ENCODE measurements at regions not wholly inside any gene's neighbourhood (a gene's known extent, or its start where the extent isn't known, plus 50 kb on each side); places are given as distances from the start of the nearest gene placed in this dataset.

DNA sequence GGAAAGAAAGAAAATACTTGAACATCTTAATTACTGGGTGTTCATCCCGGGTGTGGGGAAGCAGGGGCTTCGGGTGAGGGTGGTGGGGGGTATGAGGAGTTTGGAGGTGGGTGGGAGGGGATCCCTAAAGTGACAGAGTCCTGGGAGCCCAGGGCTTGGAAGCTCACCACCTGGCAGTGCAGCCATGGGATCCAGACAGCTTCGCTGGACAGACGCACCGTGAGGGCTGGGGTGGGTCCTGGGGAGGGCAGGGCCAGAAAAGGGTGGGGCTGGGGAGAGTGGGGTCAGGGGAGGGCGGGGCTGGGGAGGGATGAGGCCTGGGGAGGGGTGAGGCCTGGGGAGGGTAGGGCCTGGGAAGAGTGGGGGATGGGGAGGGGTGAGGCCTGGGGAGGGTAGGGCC is 127.5 kb upstream of the LPCAT1 start:
- DNase-seq (ENCODE audit: low read depth, low spot score) (no peak), ATAC-seq (no peak)
- Histone ChIP-seq H3K9me3 (ENCODE audit: control insufficient read depth in 1 of 2, insufficient read depth in 1 of 2, low read depth in 1 of 2, low read length in 2 of 2) (no peaks in the 10 kb centered on the region), H4K20me1 (ENCODE audit: insufficient read depth) (no peaks in the 10 kb centered on the region), H3K27ac (ENCODE audit: low read depth, low read length) (no peak overlapping the region), H3K4me3 (replicated peaks in 1 of 2; ENCODE audit: low read depth in 1 of 2, low read length in 2 of 2) (no peak overlapping the region), H3K9ac (ENCODE audit: low read length) (no peak overlapping the region), H3K79me2 (ENCODE audit: insufficient read depth, low read length) (no peaks in the 10 kb centered on the region), H3K9me2 (ENCODE audit: insufficient read depth) (no peaks in the 10 kb centered on the region), H3K27me3 (ENCODE audit: insufficient read depth, low read length) (0 out of 2 replicates have a peak, but pooled peaks cover 2% of the 10 kb centered on the region), H3K36me3 (ENCODE audit: control insufficient read depth in 1 of 2, insufficient read depth in 2 of 2, low read length in 2 of 2) (no peaks in the 10 kb centered on the region), H2AFZ (ENCODE audit: low read depth, low read length, poor library complexity, severe bottlenecking) (no peak overlapping the region), H3K4me1 (ENCODE audit: control insufficient read depth in 1 of 2, insufficient read depth in 2 of 2, low read length in 2 of 2) (peaks cover 0 to 9% of the 10 kb centered on the region in 2 experiments; a peak in 1 of 4 replicates), H3K4me2 (ENCODE audit: low read length) (no peak overlapping the region)
- ChIA-PET POLR2A (no interaction called here), CTCF (no interaction called here), RAD21 (ENCODE audit: low non-redundant PET in 1 of 2, low total read pairs in 2 of 2, uncharacterized antibody in 2 of 2, unreplicated experiment in 2 of 2) (no interaction called here)
- intact Hi-C loops (cut with micrococcal nuclease): no loop called here
- no TSS peak for BruUV-seq (replicated peaks)
- TF ChIP-seq EGR1 (IDR thresholded peaks at IDR 0.05; ENCODE audit: low read depth) (no peak), JUND (IDR thresholded peaks at IDR 0.05) (no peak), POLR2AphosphoS5 (IDR thresholded peaks at IDR 0.05; ENCODE audit: low read depth, low read length) (no peak), RAD21 (IDR thresholded peaks at IDR 0.05; ENCODE audit: low read depth) (no peak), MAX (IDR thresholded peaks at IDR 0.05) (no peak), ZNF274 (IDR thresholded peaks at IDR 0.05; ENCODE audit: low read depth, low read length) (no peak), SP1 (IDR thresholded peaks at IDR 0.05; ENCODE audit: low read depth) (no peak)
- TF ChIP-seq, protein P1, sequence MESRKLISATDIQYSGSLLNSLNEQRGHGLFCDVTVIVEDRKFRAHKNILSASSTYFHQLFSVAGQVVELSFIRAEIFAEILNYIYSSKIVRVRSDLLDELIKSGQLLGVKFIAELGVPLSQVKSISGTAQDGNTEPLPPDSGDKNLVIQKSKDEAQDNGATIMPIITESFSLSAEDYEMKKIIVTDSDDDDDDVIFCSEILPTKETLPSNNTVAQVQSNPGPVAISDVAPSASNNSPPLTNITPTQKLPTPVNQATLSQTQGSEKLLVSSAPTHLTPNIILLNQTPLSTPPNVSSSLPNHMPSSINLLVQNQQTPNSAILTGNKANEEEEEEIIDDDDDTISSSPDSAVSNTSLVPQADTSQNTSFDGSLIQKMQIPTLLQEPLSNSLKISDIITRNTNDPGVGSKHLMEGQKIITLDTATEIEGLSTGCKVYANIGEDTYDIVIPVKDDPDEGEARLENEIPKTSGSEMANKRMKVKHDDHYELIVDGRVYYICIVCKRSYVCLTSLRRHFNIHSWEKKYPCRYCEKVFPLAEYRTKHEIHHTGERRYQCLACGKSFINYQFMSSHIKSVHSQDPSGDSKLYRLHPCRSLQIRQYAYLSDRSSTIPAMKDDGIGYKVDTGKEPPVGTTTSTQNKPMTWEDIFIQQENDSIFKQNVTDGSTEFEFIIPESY (IDR thresholded peaks at IDR 0.05; ENCODE audit: extremely low read depth, insufficient replicate concordance, low read length): no peak

GRCh38 chr5:1649554-1649953 is 125.8 kb upstream of the LPCAT1 start:
- no peak overlapping the region for H2AFZ ChIP-seq (ENCODE audit: low read depth, low read length, poor library complexity, severe bottlenecking)
- H3K27ac ChIP-seq (ENCODE audit: low read depth, low read length): no peak overlapping the region
- TF ChIP-seq, protein P1 (IDR thresholded peaks at IDR 0.05; ENCODE audit: extremely low read depth, insufficient replicate concordance, low read length): no peak
- TF ChIP-seq POLR2A (IDR thresholded peaks at IDR 0.05; ENCODE audit: borderline replicate concordance, extremely low read depth, insufficient read depth, insufficient read length): no peak
- ChIA-PET CTCF (no interaction called here), POLR2A (no interaction called here), RAD21 (ENCODE audit: low non-redundant PET in 1 of 2, low total read pairs in 2 of 2, uncharacterized antibody in 2 of 2, unreplicated experiment in 2 of 2) (no interaction called here)
- H3K4me3 ChIP-seq (replicated peaks in 1 of 2; ENCODE audit: low read depth in 1 of 2, low read length in 2 of 2): no peak overlapping the region
- H3K9ac ChIP-seq (ENCODE audit: low read length): no peak overlapping the region
- no peaks in the 10 kb centered on the region for H3K9me2 ChIP-seq (ENCODE audit: insufficient read depth)
- no peaks in the 10 kb centered on the region for H4K20me1 ChIP-seq (ENCODE audit: insufficient read depth)
- H3K9me3 ChIP-seq (ENCODE audit: control insufficient read depth in 1 of 2, insufficient read depth in 1 of 2, low read depth in 1 of 2, low read length in 2 of 2): no peaks in the 10 kb centered on the region
- intact Hi-C loops (cut with micrococcal nuclease): no loop called here
- no TSS peak for BruUV-seq (replicated peaks)
- DNase-seq (ENCODE audit: low read depth, low spot score) (no peak), ATAC-seq (no peak)
- no peak overlapping the region for H3K4me2 ChIP-seq (ENCODE audit: low read length)
- no peaks in the 10 kb centered on the region for H3K36me3 ChIP-seq (ENCODE audit: control insufficient read depth in 1 of 2, insufficient read depth in 2 of 2, low read length in 2 of 2)
- H3K79me2 ChIP-seq (ENCODE audit: insufficient read depth, low read length): no peaks in the 10 kb centered on the region
- H3K27me3 ChIP-seq (ENCODE audit: insufficient read depth, low read length): 0 out of 2 replicates have a peak, but pooled peaks cover 2% of the 10 kb centered on the region
- H3K4me1 ChIP-seq (ENCODE audit: control insufficient read depth in 1 of 2, insufficient read depth in 2 of 2, low read length in 2 of 2): peaks cover 0 to 12% of the 10 kb centered on the region in 2 experiments; a peak in 1 of 4 replicates
